ENCODE measurements at regions not wholly inside any gene's neighbourhood (a gene's known extent, or its start where the extent isn't known, plus 50 kb on each side); places are given as distances from the start of the nearest gene placed in this dataset.

- H3K4me3 ChIP-seq (ENCODE audit: control insufficient read depth, low read depth, low read length) = no peak overlapping the region
- DNase-seq (ENCODE audit: low read depth) = no peak
- TF ChIP-seq, protein P1, sequence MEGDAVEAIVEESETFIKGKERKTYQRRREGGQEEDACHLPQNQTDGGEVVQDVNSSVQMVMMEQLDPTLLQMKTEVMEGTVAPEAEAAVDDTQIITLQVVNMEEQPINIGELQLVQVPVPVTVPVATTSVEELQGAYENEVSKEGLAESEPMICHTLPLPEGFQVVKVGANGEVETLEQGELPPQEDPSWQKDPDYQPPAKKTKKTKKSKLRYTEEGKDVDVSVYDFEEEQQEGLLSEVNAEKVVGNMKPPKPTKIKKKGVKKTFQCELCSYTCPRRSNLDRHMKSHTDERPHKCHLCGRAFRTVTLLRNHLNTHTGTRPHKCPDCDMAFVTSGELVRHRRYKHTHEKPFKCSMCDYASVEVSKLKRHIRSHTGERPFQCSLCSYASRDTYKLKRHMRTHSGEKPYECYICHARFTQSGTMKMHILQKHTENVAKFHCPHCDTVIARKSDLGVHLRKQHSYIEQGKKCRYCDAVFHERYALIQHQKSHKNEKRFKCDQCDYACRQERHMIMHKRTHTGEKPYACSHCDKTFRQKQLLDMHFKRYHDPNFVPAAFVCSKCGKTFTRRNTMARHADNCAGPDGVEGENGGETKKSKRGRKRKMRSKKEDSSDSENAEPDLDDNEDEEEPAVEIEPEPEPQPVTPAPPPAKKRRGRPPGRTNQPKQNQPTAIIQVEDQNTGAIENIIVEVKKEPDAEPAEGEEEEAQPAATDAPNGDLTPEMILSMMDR (conservative IDR thresholded peaks at IDR 0.05; ENCODE audit: control insufficient read depth, insufficient read depth, low read depth, low read length) = no peak
These were observed 308.4 kb upstream of the RARB start for GRCh38 chr3:25119682-25120081.

DNA sequence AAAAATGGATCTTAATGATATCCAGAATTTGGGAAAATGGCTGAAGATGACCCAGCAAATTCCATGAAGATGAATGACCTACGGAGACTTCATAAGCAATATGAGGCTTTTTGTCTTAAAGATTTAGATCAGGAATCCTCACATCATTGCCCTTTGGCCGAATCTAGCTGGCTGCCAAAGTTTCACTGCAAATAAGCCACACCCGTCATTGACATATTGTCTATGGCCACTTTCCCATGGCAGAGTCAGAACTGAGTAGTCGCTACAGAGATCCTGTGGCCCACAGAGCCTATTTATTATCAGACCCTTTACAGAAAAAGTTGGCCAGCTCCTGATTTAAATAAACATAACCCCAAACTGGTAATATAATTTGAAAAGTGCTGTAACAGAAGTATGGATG lies 307.4 kb upstream of the RARB start:
- H3K4me3 ChIP-seq (ENCODE audit: control insufficient read depth, low read depth, low read length) = no peak overlapping the region
- TF ChIP-seq, protein P1 (conservative IDR thresholded peaks at IDR 0.05; ENCODE audit: control insufficient read depth, insufficient read depth, low read depth, low read length) = no peak
- DNase-seq (ENCODE audit: low read depth) = no peak

DNA sequence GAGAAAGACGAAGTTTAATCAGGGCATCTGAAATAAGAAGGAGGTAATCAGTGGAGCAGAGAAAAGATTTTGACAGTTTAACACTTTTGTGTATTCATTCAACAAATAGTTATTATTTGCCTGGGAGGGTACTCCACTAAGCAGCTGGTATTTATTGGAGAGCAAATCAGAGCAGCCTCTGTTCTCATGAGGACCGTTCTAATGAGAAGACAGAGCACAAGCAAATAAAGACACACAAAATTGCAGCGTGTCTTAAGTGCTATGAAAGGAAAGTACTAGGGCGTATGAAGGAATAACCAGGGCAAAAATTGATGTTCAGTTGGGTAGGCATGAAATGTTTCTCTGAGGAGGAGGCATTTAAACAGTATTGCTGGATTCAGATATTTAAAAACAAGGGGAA lies 302.9 kb upstream of the RARB start:
- TF ChIP-seq, protein P1 (conservative IDR thresholded peaks at IDR 0.05; ENCODE audit: control insufficient read depth, insufficient read depth, low read depth, low read length) = no peak
- H3K4me3 ChIP-seq (ENCODE audit: control insufficient read depth, low read depth, low read length) = no peak overlapping the region

GRCh38 chr3:25128735-25129134 lies 299.3 kb upstream of the RARB start:
- TF ChIP-seq, protein P1 (conservative IDR thresholded peaks at IDR 0.05; ENCODE audit: control insufficient read depth, insufficient read depth, low read depth, low read length) = no peak
- H3K4me3 ChIP-seq (ENCODE audit: control insufficient read depth, low read depth, low read length) = no peak overlapping the region
- no peak for DNase-seq (ENCODE audit: low read depth)

More for the DNA sequence above, 302.9 kb upstream of the RARB start:
- DNase-seq (ENCODE audit: low read depth) = no peak

DNA sequence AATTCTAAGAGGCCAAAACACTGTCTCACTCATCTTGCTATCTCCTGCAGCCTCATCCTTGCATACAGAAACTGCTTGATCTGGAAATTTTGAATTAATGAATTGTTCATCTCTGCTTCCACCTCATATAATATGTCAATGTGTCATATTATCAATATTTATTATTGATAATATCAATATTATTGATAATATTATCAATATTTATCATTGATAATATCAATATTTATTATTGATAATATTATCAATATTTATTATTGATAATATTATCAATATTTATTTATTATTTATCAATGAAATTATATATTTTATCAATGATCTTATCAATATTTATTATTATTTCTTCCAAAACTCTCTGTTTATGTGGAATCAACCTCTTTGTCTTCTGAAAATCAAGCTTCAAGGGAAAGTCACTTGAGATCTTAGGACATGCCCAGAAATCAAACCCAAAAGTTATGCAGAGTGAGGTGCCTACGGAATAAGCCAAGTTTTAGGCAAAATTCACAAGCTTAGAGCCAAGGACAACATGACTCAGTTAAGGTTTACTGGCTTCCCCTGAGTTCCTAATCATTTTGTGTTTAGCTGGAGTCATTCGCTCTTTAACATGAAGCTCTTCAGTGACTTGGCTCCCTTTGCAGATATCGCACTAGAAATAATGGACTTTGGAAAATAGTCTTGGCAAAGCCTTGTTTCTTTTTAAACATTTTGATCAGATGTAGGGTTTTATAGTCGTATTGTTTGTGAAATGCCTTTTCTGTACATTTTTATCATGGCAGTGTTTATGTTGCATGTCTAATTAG lies 297.1 kb upstream of the RARB start:
- DNase-seq (ENCODE audit: low read depth) = no peak
- TF ChIP-seq, protein P1 (conservative IDR thresholded peaks at IDR 0.05; ENCODE audit: control insufficient read depth, insufficient read depth, low read depth, low read length) = no peak
- H3K4me3 ChIP-seq (ENCODE audit: control insufficient read depth, low read depth, low read length) = no peak overlapping the region

DNA sequence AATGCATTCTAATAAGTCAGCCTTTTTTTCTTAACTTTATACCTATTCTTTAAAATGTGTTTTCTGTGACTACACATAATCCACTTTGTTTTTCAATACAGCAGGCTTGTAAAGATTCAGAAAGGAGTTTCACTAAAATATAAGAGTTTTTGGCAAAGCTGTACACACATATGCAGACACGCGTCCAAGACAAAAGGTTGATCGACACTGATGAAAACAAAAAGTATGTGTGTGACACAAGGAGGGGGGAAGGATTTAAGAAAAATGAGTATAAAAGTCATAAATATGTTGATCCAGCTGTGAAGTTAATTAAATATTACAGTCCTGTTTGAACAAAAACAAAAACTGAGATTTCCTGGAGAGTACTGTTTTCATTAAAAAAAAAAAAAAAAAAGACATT lies 294.5 kb upstream of the RARB start:
- no peak overlapping the region for H3K4me3 ChIP-seq (ENCODE audit: control insufficient read depth, low read depth, low read length)
- DNase-seq (ENCODE audit: low read depth) = no peak
- TF ChIP-seq, protein P1 (conservative IDR thresholded peaks at IDR 0.05; ENCODE audit: control insufficient read depth, insufficient read depth, low read depth, low read length) = no peak
